Superior temporal gyrus (tissue), 1 donor: ENCODE measurements at regions not wholly inside any gene's neighbourhood (a gene's known extent, or its start where the extent isn't known, plus 50 kb on each side); places are given as distances from the start of the nearest gene placed in this dataset.
A peak's percentile ranks its signal among the peaks of the same experiment; 100 is the strongest.
"Not testable (repeated sequence)": the region's sequence is repeated elsewhere in the genome, so short reads cannot be mapped to it uniquely, and the experiment has no call there.

Source experiments
- DNase-seq: peaks from one replicate; pipeline ENCODE4 v3.0.0-alpha.2; 2016; ENCODE audit errors: extremely low spot score

DNA sequence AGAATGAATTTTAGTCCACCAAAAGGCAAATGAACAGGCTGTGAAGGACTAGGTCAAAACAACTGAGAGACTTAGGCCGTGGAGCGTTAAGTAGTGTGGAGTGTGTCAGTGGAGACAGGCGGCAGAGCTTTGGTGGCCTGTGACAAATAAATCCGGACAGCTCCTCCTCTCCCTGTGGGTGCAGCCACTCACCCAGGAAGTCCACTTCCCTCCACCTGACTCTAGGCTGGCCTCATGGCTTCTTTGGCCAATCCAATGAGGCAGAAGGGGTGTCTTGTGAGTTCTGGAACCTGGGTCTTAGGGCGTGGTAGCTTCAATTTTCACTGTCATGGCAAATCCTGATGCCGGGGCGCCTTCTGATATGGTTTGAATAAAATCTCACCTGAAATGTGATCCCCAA lies 180.9 kb upstream of the C14orf180 start:
- no peak for DNase-seq

DNA sequence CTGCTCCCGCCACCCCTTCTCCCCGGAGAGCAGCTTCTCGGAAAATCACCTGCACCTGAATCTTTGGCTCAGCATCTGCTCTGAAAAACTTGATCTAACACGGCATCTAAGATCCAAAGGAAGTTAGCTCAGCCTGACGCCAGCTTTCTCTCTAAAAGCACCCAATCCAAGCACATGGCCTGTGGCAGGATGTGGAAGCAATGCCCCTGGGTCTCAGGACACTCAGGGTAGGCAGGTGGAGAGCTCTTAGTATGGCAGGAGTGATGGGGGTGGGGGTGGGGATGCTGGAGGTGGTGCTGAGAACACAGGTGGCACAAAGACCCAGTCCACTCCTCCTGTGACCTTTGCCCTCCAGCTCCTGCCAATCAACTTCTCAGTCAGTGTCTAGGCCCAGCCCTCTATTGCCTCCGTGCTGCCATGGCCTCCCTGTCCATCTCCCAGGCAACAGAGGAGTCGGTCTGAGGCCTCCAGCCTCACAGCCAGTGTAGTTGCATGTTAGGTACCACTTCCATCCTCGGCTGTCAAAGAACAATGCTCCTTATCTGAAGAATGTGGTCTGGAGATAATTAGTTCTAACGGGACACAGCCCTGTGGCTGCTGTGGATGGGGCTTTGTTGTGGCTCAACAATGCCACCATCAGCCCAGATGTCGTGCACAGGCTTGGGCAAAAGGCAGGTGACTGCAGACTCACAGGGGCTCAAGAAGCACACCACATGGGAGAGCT lies 180.0 kb upstream of the C14orf180 start:
- no peak for DNase-seq

DNA sequence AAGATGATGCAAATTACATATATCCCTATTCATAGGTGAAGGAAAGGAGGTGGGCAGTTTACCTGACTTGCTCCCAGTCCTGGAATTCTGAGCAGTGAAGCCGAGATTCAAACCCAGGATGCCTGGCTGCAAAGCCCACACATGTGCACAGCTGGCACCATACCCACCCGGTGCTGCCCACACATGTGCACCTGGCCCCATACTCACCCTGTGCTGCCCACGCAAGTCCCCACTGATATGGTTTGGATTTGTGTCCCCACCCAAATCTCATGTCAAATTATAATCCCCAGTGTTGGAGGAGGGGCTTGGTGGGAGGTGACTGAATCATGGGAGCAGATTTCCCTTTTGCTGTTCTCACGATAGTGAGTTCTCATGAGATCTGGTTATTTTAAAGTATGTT lies 179.2 kb upstream of the C14orf180 start:
- no peak for DNase-seq

GRCh38 chr14:104401785-104402184 lies 177.8 kb upstream of the C14orf180 start:
- DNase-seq, result no peak

- DNase-seq, result not testable (repeated sequence)
These were observed 177.3 kb upstream of the C14orf180 start for GRCh38 chr14:104402303-104402702.

- no peak for DNase-seq
These were observed 175.9 kb upstream of the C14orf180 start for GRCh38 chr14:104403421-104404220.

GRCh38 chr14:104404922-104405321 lies 174.6 kb upstream of the C14orf180 start:
- no peak for DNase-seq

- DNase-seq, result no peak
These were observed 174.0 kb upstream of the C14orf180 start for GRCh38 chr14:104405360-104406226.

GRCh38 chr14:104406831-104407230 lies 172.7 kb upstream of the C14orf180 start:
- DNase-seq, result no peak

- no peak for DNase-seq
These were observed 163.2 kb upstream of the C14orf180 start for GRCh38 chr14:104416383-104416782.

DNA sequence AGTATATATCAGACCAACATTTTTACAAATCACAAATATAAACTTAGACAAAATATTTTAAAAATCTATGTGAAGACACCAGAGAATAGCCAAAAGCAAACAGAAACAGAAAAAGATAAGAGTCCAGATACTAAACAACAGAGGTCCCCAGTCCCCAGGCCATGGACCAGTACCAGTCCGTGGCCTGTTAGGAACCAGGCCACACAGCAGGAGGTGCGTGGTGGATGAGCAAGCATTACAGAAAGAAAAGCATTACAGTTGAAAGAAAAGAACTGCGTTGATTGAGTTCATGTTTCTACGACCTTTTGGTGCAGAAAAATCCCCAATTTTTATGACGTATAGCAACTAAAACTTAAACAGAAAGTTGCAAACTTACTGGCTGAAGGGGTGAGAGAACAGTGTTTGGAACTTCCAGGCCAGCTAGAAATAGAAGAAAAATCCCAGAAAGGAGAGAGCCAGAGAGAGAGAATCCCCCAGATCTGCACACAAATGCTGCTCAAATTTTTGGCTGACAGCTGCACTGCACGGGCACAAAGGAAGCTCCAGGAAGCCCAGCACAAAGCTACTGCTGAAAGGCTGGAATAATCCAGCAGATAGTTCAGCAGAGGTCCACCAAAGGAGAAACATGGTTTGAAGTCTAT lies 159.6 kb upstream of the C14orf180 start:
- no peak for DNase-seq

- DNase-seq, result not testable (repeated sequence)
These were observed 159.0 kb upstream of the C14orf180 start for GRCh38 chr14:104420523-104420922.

- no peak for DNase-seq
These were observed 158.6 kb upstream of the C14orf180 start for GRCh38 chr14:104420990-104421389.

- DNase-seq, result no peak
These were observed 158.2 kb upstream of the C14orf180 start for GRCh38 chr14:104421401-104421821.

- DNase-seq, result no peak
These were observed 157.4 kb upstream of the C14orf180 start for GRCh38 chr14:104421892-104422828.

GRCh38 chr14:104422837-104423681 lies 156.5 kb upstream of the C14orf180 start:
- DNase-seq, result no peak

- DNase-seq, result no peak
These were observed 155.7 kb upstream of the C14orf180 start for GRCh38 chr14:104423701-104424405.

DNA sequence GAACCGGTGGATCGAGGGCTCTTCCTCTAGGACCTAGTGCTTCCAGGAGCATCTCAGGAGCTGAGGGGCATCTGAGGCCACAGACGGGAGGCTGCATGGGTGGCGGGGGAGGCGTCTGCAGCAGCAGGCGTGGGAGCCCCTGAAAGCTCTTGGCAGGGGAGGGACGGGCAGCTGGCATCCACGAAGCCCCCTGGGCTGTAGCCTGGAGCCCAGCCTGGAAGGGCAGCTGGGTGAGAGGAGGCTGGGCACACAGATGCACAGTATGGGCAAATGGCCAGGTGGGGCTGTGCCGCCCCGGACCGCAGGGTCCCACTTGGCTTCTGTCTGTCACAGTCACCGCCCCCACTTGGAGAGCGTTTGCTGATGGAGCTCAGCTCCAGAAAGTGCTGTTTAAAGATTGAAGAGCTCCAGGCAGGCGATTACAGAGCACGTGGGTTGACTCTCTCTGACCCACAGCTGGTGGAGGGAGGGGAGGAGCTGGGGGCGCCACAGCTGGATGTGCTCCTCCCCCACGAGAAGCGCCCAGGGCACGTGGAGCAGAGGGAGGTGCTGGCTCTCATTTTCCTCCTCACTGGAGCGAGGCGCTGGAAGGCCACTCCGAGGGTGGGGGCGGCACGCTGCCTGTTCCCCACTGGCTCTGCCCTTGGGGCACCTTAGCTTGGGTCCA lies 155.0 kb upstream of the C14orf180 start:
- DNase-seq, result peak; percentile 68
